Cardiac muscle cell (in vitro differentiated cells and primary cell): ENCODE measurements at regions not wholly inside any gene's neighbourhood (a gene's known extent, or its start where the extent isn't known, plus 50 kb on each side); places are given as distances from the start of the nearest gene placed in this dataset.

ENCODE experiments used
- DNase-seq, 2 donors: peaks; one replicate each; pipeline versions ENCODE4 v3.0.0 to v3.0.0-alpha.2; 2010 to 2017; ENCODE audit warnings: low read depth in 1 of 2, low spot score in 1 of 2
- H3K27ac ChIP-seq: fragments of 200-600 bp; sonication (generic); 2 replicates; pipeline ENCODE4 v1.5.1; 2016
- H3K27me3 ChIP-seq: fragments of 200-600 bp; sonication (generic); 2 replicates; pipeline ENCODE4 v1.6.0; 2016; ENCODE audit warnings: control low read depth
- H3K36me3 ChIP-seq: fragments of 200-600 bp; sonication (generic); 2 replicates; pipeline ENCODE4 v1.5.1; 2016; ENCODE audit warnings: control low read depth
- H3K4me1 ChIP-seq: fragments of 200-600 bp; sonication (generic); 2 replicates; pipeline ENCODE4 v1.8.1; 2017; ENCODE audit warnings: low read depth, mild to moderate bottlenecking, mixed run types
- H3K4me3 ChIP-seq: fragments of 200-600 bp; sonication (generic); 2 replicates; pipeline ENCODE4 v1.5.1; 2016; ENCODE audit warnings: mild to moderate bottlenecking
- H3K9me3 ChIP-seq: fragments of 200-600 bp; sonication (generic); 2 replicates; pipeline ENCODE4 v1.5.1; 2017; ENCODE audit warnings: low read depth, mild to moderate bottlenecking, control low read depth
- CTCF ChIP-seq: IDR thresholded peaks from 2 replicates; pipeline ENCODE4 v1.5.1; 2012; ENCODE audit warnings: low read depth, mild to moderate bottlenecking, low read length

DNA sequence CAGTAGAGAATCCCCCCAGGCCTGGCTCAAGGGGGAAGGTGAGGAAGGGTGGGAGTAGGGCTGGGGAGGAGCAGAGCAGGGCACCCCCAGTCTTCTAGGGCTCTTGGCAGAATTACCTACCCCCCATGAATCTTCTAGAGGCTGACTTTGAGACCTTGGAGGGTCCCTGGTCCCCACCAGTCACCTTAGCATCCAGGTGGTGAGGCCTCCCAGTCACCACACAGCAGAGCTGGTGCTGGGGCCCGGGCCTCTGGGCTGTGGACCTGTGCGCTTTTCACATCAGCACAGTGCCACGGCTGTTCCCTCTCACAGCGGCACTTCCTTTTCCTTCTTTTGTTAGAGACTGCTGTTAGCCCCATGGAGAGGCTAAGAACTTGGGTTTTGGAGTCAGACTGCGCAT lies 148.6 kb upstream of the PITX1 start:
- Histone ChIP-seq H3K4me3 (no peak overlapping the region), H3K27me3 (peaks cover 92% of the 10 kb centered on the region), H3K4me1 (no peaks in the 10 kb centered on the region), H3K9me3 (no peaks in the 10 kb centered on the region), H3K27ac (no peak overlapping the region), H3K36me3 (no peaks in the 10 kb centered on the region)
- DNase-seq, result no peak
- no peak for TF ChIP-seq CTCF

DNA sequence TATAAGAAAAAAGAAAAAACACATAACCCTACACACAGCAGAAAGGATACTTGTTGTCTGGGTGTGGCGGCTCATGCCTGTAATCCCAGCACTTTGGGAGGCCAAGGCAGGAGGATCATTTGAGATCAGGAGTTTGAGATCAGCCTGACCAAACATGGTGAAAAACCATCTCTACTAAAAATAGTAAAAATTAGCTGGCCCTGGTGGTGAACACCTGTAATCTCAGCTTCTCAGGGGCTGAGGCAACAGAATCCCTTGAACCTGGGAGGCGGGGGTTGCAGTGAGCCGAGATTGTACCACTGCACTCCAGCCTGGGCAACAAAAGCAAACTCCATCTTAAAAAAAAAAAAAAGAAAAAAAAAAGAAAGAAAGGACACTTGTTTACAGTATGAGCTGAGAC lies 147.6 kb upstream of the PITX1 start:
- H3K36me3 ChIP-seq, result no peaks in the 10 kb centered on the region
- no peak for DNase-seq
- H3K4me1 ChIP-seq, result no peaks in the 10 kb centered on the region
- H3K27ac ChIP-seq, result no peak overlapping the region
- peaks cover 92% of the 10 kb centered on the region for H3K27me3 ChIP-seq
- H3K4me3 ChIP-seq, result no peak overlapping the region
- TF ChIP-seq CTCF, result no peak
- H3K9me3 ChIP-seq, result no peaks in the 10 kb centered on the region

GRCh38 chr5:135179308-135179980 lies 145.4 kb upstream of the PITX1 start:
- H3K4me1 ChIP-seq, result no peaks in the 10 kb centered on the region
- H3K27me3 ChIP-seq, result peaks cover 90% of the 10 kb centered on the region
- H3K9me3 ChIP-seq, result no peaks in the 10 kb centered on the region
- H3K27ac ChIP-seq, result no peak overlapping the region
- TF ChIP-seq CTCF, result no peak
- no peak overlapping the region for H3K4me3 ChIP-seq
- H3K36me3 ChIP-seq, result no peaks in the 10 kb centered on the region
- DNase-seq, result no peak

- Histone ChIP-seq H3K4me1 (no peaks in the 10 kb centered on the region), H3K36me3 (no peaks in the 10 kb centered on the region), H3K27me3 (peaks cover 87% of the 10 kb centered on the region), H3K4me3 (no peak overlapping the region), H3K27ac (no peak overlapping the region), H3K9me3 (no peaks in the 10 kb centered on the region)
- TF ChIP-seq CTCF, result no peak
- no peak for DNase-seq
These were observed 144.6 kb upstream of the PITX1 start for GRCh38 chr5:135178476-135179155.

- Histone ChIP-seq H3K4me1 (no peaks in the 10 kb centered on the region), H3K27me3 (peaks cover 87% of the 10 kb centered on the region), H3K4me3 (no peak overlapping the region), H3K9me3 (no peaks in the 10 kb centered on the region), H3K36me3 (no peaks in the 10 kb centered on the region), H3K27ac (no peak overlapping the region)
- no peak for TF ChIP-seq CTCF
- no peak for DNase-seq
These were observed 143.6 kb upstream of the PITX1 start for GRCh38 chr5:135177591-135177990.
